DMS114 treated with DMSO at 0.1 percent for 48 hours (cell line): ENCODE measurements at regions not wholly inside any gene's neighbourhood (a gene's known extent, or its start where the extent isn't known, plus 50 kb on each side); places are given as distances from the start of the nearest gene placed in this dataset.
"Not testable (repeated sequence)": the region's sequence is repeated elsewhere in the genome, so short reads cannot be mapped to it uniquely, and the experiment has no call there.

ENCODE experiments used
- DNase-seq: peaks from one replicate; lab custom pipeline; 2025; ENCODE audit not compliant: unreplicated experiment; lab: John Stamatoyannopoulos, UW

DNA sequence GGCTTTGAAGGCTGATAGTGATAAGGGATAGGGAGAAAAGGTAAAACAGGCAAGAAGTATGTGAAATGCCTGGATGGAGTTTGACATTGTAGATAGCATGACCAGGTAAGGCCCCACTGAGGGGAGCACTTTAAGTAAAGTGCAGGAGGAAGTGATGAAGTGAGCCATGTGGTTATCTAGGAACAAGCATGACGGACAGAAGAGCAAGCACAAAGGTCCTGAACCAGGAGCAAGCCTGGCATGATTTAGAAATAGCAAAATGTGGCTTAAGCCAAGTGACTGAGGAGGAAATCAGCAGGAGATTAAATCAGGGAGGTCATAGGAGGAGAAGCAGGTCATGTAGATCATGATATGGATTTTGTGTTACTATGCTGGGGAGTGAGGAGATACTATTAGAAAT lies 129.2 kb downstream of the GLUL start:
- DNase-seq: no peak

DNA sequence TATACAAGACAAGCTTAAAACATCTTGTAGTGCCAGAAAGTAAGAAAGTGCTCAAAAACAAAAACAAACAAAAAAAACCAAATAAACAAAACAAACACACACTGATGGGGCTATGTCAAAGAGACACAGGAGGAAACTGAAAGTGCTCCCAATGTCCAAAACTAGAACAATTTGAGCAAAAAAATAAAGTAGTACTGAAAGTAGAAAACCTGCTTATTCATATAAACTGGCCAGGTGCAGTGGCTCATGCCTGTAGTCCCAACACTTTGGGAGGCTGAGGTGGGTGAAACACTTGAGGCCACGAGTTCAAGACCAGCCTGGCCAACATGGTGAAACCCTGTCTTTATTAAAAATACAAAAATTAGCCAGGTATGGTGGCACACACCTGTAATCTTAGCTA lies 129.9 kb downstream of the GLUL start:
- no peak for DNase-seq

GRCh38 chr1:182260516-182260915 lies 131.1 kb downstream of the GLUL start:
- DNase-seq: no peak

DNA sequence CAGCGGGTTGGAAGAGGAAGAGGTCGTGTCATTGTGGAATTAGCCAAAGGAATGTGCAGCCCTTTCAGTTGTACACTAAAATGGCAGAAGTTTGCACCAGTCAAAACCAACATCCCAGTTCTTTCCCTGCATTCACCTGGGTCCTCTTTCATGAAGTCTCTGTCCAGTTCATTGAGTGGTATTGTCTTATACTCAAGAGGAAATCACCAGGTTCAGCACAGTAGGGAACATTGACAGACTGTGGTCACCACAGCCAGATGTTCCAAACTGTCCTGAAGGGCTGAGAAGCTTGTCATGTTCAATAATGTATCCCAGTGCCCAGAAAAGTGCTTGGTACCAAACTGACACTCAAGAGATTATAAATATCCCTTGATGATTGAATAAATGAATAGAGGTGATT lies 131.6 kb downstream of the GLUL start:
- no peak for DNase-seq

GRCh38 chr1:182259229-182259872 lies 132.2 kb downstream of the GLUL start:
- no peak for DNase-seq

GRCh38 chr1:182257369-182258063 lies 134.1 kb downstream of the GLUL start:
- DNase-seq: no peak

DNA sequence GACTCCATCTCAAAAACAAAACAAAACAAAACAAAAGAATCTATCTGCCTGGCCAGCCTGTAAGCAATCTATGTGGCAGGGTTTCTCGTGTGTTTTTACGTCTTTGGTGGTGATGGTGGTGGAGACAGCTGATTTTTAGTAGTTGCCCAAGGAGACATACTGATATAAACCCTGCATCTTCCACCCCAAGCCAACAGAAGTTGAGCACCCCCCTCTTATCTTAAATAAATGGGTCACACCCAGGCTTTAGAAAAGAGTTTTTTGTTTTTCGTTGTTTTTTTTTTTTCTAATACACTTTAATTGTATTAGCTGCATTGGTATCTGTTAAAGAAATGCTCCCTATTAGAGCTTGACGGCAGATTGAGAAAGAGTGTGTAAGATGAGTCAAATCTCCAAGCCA lies 134.7 kb downstream of the GLUL start:
- no peak for DNase-seq

DNA sequence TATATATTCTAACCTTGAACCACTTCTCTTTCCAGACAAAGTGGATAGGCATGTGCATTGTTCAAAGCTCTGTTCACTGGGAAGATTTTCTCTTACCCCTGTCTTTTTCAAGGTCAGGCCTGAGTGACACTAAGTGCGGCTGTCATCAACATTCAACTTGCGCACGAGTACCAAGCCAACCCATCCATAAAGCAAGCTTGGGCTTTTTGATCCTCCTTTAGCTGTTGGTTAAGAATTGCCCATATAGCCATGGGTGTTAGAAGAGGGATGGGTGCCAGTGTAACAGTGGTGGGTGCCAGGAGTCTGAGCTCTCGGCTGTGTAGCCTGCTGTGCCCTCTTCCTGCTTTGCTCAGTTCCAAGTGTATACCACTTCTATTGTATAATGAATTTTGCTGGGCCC lies 136.1 kb downstream of the GLUL start:
- DNase-seq: no peak

DNA sequence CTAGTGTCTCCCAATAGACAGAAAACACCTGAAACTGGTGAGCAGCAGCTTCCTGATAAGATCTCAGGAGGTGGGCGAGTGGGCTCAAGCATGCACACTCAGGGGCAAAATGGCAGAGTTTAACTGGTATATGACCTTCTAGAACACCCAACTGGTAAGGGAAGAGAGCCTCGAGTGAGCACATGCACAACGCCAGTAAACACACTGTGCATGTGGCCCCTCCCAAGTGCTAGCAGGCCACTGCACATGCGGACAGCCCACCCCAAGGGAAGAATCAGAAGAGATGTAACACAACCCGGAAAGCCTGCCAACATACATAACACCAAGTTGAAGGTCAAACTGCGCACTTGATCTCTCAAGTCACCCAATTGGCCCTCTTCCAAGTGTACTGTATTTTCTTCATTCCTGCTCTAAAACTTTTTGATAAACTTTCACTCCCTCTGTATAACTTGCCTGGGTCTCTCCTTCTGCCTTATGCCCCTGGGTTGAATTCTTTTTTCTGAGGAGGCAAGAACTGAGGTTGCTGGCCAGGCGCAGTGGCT lies 138.2 kb downstream of the GLUL start:
- DNase-seq: no peak

DNA sequence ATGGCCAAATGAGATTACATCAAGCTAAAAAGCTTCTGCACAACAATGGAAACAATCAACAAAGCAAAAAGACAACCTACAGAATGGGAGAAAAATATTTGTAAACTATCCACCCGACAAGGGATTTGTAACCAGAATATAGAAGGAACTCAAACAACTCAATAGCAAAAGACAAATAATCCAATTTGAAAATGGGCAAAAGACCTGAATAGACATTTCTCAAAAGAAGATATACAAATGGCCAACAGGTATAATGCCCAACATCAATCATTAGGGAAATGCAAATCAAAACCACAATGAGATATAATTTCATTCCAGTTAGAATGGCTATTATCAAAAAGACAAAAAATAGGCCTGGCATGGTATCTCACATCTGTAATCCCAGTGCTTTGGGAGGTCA lies 140.0 kb downstream of the GLUL start:
- no peak for DNase-seq

DNA sequence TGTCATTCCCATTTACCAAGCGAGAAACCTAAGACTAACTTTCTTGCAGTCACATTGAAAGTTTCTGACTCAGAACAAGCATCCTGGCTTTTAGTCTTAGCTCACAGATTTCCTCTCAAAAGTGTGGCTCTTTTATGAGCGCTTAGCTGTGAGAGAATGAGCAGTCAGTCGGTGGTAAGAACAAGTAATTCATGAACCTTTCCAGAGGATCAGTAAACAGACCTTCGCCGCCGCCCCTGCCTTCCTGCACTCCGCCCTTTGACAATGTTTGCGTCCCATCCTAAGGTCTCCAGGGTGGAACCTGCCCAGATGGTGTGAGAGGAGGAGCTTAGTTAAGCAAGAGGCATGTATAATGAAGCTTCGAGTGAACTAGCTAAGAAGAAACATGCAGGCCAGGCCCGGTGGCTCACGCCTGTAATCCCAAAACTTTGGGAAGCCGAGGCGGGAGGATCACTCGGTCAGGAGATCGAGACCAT lies 142.4 kb downstream of the GLUL start:
- no peak for DNase-seq

- no peak for DNase-seq
These were observed 142.9 kb downstream of the GLUL start for GRCh38 chr1:182248721-182249120.

DNA sequence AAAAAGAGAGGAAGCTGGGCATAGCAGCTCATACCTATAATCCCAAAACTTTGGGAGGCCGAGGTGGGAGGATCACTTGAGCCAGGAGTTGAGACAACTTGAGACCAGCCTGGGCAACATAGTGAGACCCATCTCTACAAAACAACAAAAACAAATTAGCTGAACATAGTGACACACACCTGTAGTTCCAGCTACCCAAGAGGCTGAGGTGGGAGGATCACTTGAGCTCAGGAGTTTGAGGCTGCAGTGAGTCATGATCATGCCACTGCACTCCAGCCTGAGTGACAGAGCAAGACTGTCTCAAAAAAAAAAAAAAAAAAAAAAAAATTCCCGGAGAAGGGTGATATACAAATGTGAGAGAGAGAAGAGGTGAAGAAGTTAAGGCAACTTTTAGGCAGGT lies 143.8 kb downstream of the GLUL start:
- not testable (repeated sequence) for DNase-seq

DNA sequence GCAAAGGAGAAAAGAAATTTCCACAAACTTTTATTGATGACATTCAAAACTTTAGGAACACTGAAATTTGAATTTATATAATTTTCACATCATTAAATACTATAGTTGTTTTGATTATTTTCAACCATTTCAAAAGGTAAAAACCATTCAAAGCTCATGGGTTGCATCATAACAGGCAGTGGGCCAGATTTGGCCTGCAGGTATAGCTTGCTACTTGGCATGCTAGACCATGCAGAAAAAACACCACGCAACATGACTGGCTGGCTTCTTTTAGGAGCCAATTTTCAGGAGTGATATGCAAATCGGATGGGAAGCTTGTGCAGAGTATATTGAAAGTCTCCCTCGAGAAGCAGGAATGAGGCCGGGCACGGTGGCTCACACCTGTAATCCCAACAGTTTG lies 144.8 kb downstream of the GLUL start:
- DNase-seq: no peak

DNA sequence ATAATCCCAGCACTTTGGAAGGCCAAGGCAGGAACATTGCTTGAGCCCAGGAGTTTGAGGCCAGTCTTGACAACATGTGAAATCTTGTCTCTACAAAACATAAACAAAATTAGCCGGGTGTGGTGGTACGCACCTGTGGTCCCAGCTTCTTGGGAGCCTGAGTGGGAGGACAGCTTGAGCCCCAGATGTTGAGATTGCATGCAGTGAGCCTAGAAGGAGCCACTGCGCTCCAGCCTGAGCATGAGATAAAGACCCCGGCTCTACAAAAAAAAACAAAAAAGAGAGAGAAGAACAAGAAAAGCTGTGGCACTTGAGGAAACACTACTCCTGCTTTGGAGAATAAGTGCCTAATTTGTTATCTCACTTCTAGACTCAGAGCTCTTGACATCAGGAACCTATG lies 146.6 kb downstream of the GLUL start:
- no peak for DNase-seq

- no peak for DNase-seq
These were observed 147.1 kb downstream of the GLUL start for GRCh38 chr1:182244451-182244850.

DNA sequence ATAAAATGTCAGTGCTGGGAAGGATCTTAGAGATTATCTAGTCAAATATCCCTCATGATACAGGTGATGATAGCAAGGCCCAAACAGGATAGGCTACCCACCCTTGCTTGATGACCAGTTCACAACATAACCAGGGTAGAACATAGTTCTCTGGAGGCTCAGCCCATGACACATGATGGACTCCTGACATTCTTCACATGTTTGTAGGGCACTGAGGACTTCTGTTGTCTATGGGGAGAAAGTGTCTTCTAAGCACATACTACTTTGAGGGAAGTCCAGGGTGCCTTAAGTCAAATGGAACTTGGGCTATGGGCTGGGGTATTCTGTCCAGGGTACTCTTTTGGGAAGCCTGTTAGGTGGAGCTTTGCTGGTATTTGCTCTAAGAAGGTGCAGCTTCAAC lies 148.9 kb downstream of the GLUL start:
- DNase-seq: no peak

DNA sequence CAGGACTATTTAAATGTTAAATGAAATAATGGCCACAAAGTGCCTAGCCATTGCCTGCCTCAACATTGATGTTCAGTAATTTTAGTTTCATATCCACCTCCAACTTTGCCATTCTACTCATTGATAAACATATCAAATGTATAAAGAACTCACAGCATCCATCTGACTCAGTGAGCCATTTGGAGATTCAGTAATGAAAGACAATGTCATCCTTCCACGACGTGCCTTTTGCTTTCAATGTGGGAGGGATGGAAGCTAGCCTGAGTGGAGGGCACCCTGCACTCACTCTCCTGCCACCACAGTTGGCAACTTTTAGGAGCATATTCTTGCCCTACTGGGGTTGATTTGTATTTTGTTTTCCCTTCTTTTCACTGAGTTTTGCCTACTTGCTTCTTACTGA lies 151.5 kb downstream of the GLUL start:
- DNase-seq: no peak

DNA sequence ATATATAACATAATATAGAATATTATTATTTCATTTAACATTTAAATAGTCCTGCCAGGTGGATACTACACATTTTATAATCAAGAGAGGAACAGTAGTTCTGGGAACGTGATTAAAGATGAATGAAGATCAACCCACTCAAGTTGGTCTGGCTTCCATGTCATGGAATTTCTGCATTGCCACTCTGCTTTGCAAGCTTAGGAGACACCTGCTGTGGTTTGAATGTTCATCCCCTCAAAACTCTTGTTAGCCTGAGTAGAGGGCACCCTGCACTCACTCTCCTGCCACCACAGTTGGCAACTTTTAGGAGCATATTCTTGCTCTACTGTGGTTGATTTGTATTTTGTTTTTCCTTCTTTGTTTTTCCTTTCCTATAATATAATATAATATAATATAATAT lies 153.2 kb downstream of the GLUL start:
- DNase-seq: no peak

DNA sequence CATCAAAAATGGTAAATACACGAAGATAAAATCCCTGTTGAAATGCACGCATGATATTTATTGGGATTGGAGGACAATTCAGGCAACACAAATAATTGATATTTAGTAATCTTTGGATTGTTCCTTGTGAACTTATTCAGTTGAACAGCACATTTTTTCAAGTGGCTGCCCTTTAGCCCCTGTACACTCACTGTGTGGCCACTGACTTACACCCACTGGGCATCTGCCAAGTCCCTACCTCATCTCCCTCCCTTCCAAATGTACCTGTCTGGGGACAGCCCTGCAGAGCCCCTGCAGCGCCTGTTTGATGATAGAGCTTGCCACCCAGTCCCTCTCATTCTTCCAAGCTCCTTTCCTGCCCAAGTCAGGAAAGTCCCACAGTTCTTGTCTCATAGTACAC lies 154.3 kb downstream of the GLUL start:
- no peak for DNase-seq

DNA sequence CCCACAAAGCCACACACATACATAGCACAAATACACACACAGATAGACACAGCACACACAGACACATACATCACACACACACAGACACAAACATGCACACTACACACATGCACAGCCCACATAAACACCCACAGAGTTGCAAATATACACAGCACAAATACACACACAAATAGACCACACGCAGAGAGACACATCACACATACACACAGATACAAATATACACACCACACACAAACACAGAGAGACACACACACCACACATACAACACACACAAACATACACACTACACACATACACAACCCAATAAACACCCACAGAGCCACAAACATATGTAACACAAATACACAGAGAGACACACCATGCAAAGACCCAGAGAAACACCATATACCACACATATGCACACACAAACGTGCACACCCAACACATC lies 154.9 kb downstream of the GLUL start:
- no peak for DNase-seq

DNA sequence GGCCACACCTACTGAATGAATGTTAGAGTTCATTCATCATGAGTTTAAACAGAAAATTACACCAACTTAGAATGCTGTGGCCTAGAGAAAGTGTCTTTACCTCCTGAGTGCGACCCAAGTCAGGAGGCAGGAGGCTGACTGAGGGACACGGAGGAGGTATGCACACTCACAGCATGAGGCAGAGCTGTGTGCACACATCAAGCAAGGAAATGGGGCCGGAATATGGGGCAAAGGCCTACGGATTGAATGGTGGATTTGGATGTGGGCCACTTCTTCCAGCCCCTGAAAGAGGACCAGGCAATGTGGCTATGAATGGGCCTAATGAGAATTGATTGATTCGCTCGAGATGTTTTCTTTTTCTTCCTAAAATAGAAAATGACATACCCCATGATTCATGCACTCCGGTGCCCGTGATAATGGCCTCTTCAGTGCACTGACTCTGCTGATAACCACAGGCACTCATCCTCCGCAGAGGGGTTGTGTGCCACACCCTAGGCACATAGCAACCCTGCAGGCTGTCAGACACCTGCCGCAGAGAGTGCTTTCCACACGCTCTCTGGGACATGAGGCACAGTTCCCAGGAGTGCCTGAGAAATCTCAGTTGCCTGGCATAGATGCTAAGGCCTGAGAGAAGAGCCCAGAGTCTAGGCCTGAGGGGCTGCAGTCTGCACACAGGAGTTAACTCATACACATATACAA lies 155.5 kb downstream of the GLUL start:
- DNase-seq: no peak
